Choroid plexus epithelial cell (primary cell): ENCODE measurements at regions not wholly inside any gene's neighbourhood (a gene's known extent, or its start where the extent isn't known, plus 50 kb on each side); places are given as distances from the start of the nearest gene placed in this dataset.

ENCODE experiments used
- DNase-seq: peaks from one replicate; pipeline ENCODE4 v3.0.0-alpha.2; 2010; ENCODE audit warnings: low read depth
- H3K4me3 ChIP-seq: 2 replicates; pipeline ENCODE4 v1.5.1; 2011; ENCODE audit warnings: low read depth, mild to moderate bottlenecking, control low read depth, low read length, moderate library complexity
- CTCF ChIP-seq: conservative IDR thresholded peaks from 2 replicates; pipeline ENCODE4 v1.5.1; 2011; ENCODE audit warnings: low read depth, mild to moderate bottlenecking, control low read depth, inconsistent platforms, low read length, moderate library complexity

- no peak overlapping the region for H3K4me3 ChIP-seq
- no peak for DNase-seq
- TF ChIP-seq CTCF: no peak
These were observed 97.0 kb upstream of the HSD17B12 start for GRCh38 chr11:43583548-43583947.

GRCh38 chr11:43585877-43586608 lies 94.5 kb upstream of the HSD17B12 start:
- DNase-seq: no peak
- no peak for TF ChIP-seq CTCF
- H3K4me3 ChIP-seq: no peak overlapping the region

- no peak overlapping the region for H3K4me3 ChIP-seq
- no peak for DNase-seq
- TF ChIP-seq CTCF: no peak
These were observed 90.8 kb upstream of the HSD17B12 start for GRCh38 chr11:43589601-43590250.

GRCh38 chr11:43601511-43601910 lies 79.0 kb upstream of the HSD17B12 start:
- DNase-seq: no peak
- TF ChIP-seq CTCF: no peak
- no peak overlapping the region for H3K4me3 ChIP-seq

GRCh38 chr11:43602670-43603069 lies 77.9 kb upstream of the HSD17B12 start:
- no peak for DNase-seq
- H3K4me3 ChIP-seq: no peak overlapping the region
- TF ChIP-seq CTCF: no peak

GRCh38 chr11:43614214-43614613 lies 66.3 kb upstream of the HSD17B12 start:
- no peak for DNase-seq
- TF ChIP-seq CTCF: no peak
- H3K4me3 ChIP-seq: no peak overlapping the region
